Uterus (tissue), 3 donors: ENCODE measurements at regions not wholly inside any gene's neighbourhood (a gene's known extent, or its start where the extent isn't known, plus 50 kb on each side); places are given as distances from the start of the nearest gene placed in this dataset.

Source experiments
- DNase-seq, 2 donors: peaks; one replicate each; pipeline ENCODE4 v3.0.0-alpha.2; 2019 to 2020
- H3K27ac ChIP-seq, 2 donors: fragments of 200-600 bp; sonication (generic); 1 replicate in 1 of 2; 2 replicates in 1 of 2; pipeline ENCODE4 v1.5.1; 2016 to 2018
- H3K27me3 ChIP-seq, 2 donors: fragments of 200-600 bp; sonication (generic); one replicate each; pipeline ENCODE4 v1.5.1; 2018 to 2019; ENCODE audit warnings: control low read depth in 1 of 2
- H3K36me3 ChIP-seq, 2 donors: fragments of 200-600 bp; sonication (generic); one replicate each; pipeline ENCODE4 v1.5.1; 2019; ENCODE audit warnings: control low read depth in 1 of 2
- H3K4me1 ChIP-seq, 2 donors: fragments of 200-600 bp; sonication (generic); one replicate each; pipeline ENCODE4 v1.5.1; 2018 to 2019; ENCODE audit warnings: control low read depth in 1 of 2
- H3K4me3 ChIP-seq, 2 donors: fragments of 200-600 bp; sonication (generic); 1 replicate in 1 of 2; 2 replicates in 1 of 2; pipeline ENCODE4 v1.5.1; 2018 to 2019; ENCODE audit warnings: mild to moderate bottlenecking in 1 of 2
- H3K9me3 ChIP-seq, 2 donors: fragments of 200-600 bp; sonication (generic); one replicate each; pipeline ENCODE4 v1.5.1; 2019; ENCODE audit warnings: control low read depth in 1 of 2
- CTCF ChIP-seq, 4 experiments: fragments of 200-600 bp in 2 of 4; fragments of 450-650 bp in 2 of 4; sonication (generic) in 2 of 4; IDR thresholded peaks; one replicate each; pipeline ENCODE4 v1.5.1; 2016 to 2019; ENCODE audit warnings: antibody characterized with exemption in 4 of 4, mild to moderate bottlenecking in 2 of 4, moderate library complexity in 1 of 4
- POLR2A ChIP-seq, 2 donors: fragments of 450-650 bp; IDR thresholded peaks; one replicate each; pipeline ENCODE4 v1.6.1; 2016; ENCODE audit warnings: antibody characterized with exemption in 2 of 2, mild to moderate bottlenecking in 1 of 2, moderate library complexity in 1 of 2
- intact Hi-C: fragments of 100-400 bp; cut with DNase I; formaldehyde crosslinking; loops from one replicate; pipeline ENCODE4 v1.15.1; 2023; ENCODE audit warnings: low total_unique reads
- donor health status: DM: yes; HTN: yes; CAD: no.

DNA sequence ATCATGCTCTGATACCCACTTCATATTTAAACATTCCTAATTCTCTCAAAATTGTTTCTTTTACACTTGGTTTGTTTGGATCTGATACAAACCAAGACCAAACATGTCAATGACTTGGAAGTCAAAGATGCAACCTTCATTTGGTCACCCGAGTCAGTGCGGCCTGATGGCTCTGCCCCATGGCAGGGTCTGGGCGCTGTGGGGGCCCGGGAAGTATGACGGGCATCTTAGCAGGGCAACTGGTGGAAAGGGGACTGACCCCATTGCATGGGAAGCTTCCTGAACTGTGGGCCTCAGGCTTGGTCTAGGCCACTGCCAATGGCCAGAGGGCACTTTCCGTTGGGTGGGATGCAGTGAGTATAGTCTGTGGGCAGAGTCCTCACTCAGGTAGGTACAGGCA, 178.0 kb downstream of the KATNIP start:
- H3K36me3 ChIP-seq: no peaks in the 10 kb centered on the region
- H3K4me3 ChIP-seq: no peak overlapping the region
- H3K9me3 ChIP-seq: no peaks in the 10 kb centered on the region
- no peak for TF ChIP-seq POLR2A (IDR thresholded peaks at IDR 0.05)
- TF ChIP-seq CTCF (IDR thresholded peaks at IDR 0.05): no peak
- intact Hi-C loops: no loop called here
- H3K27me3 ChIP-seq: no peaks in the 10 kb centered on the region
- DNase-seq: no peak
- no peak overlapping the region for H3K27ac ChIP-seq
- H3K4me1 ChIP-seq: no peaks in the 10 kb centered on the region

- H3K4me1 ChIP-seq: no peaks in the 10 kb centered on the region
- H3K27me3 ChIP-seq: no peaks in the 10 kb centered on the region
- DNase-seq: no peak
- H3K27ac ChIP-seq: no peak overlapping the region
- no peak for TF ChIP-seq POLR2A (IDR thresholded peaks at IDR 0.05)
- no peaks in the 10 kb centered on the region for H3K9me3 ChIP-seq
- intact Hi-C loops: no loop called here
- no peaks in the 10 kb centered on the region for H3K36me3 ChIP-seq
- H3K4me3 ChIP-seq: no peak overlapping the region
Measured at GRCh38 chr16:27728691-27729090, 178.7 kb downstream of the KATNIP start.

DNA sequence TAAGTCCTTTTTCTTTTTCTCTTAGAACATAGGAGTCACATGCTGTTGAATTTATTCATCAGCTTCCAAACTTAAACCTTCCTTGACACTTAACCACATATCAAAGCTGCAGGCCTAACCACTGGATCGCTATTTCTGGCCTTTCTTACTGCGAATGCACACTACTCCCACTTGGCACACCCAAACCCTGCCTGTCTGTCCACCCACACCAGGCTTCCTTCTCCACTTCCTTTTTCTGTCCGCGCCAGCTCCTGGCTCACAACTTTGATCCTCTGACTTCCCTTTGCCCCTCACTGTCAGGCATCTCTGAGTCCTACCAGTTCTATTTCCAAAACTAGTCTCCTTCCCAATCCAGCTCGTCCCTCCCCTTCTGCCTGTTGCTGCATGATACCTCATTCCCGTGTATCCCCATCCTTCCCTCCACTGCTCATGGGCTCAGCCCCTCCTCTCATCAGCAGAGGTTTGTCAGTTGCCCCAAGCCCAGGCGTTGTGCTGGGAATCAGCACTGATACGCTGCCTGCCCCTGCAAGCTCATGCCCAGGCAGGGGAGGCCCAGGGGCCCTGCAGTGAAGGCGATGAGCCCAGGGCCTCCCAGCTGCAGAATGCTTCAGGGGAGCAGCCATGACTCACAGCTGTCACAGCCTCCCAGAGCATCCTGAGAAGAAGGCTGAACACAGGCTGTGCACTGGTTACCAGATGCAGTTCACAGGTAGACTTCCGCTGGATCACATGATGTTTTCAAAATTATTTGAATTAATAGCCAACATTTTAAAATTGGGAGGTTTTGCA, 179.8 kb downstream of the KATNIP start:
- no peak overlapping the region for H3K4me3 ChIP-seq
- no peaks in the 10 kb centered on the region for H3K9me3 ChIP-seq
- H3K27me3 ChIP-seq: no peaks in the 10 kb centered on the region
- no peaks in the 10 kb centered on the region for H3K36me3 ChIP-seq
- DNase-seq: no peak
- TF ChIP-seq CTCF (IDR thresholded peaks at IDR 0.05) (no peak), POLR2A (IDR thresholded peaks at IDR 0.05) (no peak)
- intact Hi-C loops: no loop called here
- no peaks in the 10 kb centered on the region for H3K4me1 ChIP-seq
- H3K27ac ChIP-seq: no peak overlapping the region

DNA sequence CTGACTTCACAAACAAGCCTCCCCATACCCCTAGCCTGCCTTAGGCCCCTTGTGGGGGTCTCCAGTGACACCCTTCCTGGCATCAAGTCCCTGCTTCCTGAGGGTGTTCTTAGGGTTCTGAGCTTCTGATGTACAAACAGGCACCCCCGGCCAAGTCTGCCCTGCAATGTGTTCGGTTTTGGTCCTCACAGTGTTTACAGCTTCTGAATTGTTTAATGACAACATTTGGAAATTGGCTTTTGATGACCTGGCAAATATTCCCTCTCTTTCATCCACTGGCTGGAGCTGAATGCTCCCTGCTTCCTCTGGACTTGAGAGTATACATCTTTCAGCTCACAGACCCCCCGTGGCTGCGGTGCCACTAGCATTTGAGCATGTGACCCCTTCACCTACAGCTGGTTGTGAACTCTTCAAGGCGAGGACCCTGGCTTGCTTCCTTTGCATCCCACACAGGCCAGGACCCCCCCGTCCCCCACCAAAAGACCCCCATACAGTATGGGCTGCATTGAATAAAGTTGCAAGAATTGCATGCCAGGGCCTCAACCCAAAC, 180.8 kb downstream of the KATNIP start:
- no peaks in the 10 kb centered on the region for H3K27me3 ChIP-seq
- TF ChIP-seq POLR2A (IDR thresholded peaks at IDR 0.05) (no peak), CTCF (IDR thresholded peaks at IDR 0.05) (no peak)
- no peaks in the 10 kb centered on the region for H3K4me1 ChIP-seq
- no peak overlapping the region for H3K27ac ChIP-seq
- no peaks in the 10 kb centered on the region for H3K36me3 ChIP-seq
- intact Hi-C loops: no loop called here
- H3K4me3 ChIP-seq: no peak overlapping the region
- H3K9me3 ChIP-seq: no peaks in the 10 kb centered on the region
- DNase-seq: no peak

DNA sequence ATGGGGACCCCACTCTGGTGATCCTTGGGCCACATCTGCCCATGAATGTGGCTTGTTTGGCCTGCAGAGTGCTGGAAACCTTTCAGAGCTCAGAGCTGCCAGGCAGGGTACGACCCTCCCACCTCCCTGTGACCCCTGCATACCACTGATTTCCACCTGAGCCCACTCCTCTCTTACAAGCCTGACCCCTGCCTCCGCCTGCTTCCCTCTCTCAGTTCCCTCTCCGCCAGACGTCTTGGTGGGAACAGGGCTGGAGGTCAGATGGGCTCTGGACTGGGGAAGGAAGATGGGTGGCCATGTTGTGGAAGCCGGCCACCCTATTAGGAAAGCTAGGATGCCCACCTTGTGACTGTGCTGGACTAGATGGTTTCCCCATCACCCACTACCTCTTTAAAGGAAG, 185.1 kb downstream of the KATNIP start:
- Histone ChIP-seq H3K36me3 (no peaks in the 10 kb centered on the region), H3K4me3 (no peak overlapping the region), H3K27me3 (no peaks in the 10 kb centered on the region), H3K4me1 (no peaks in the 10 kb centered on the region), H3K9me3 (no peaks in the 10 kb centered on the region), H3K27ac (no peak overlapping the region)
- DNase-seq: no peak
- TF ChIP-seq POLR2A (IDR thresholded peaks at IDR 0.05) (no peak), CTCF (IDR thresholded peaks at IDR 0.05) (no peak)
- intact Hi-C loops: no loop called here
